ENCODE measurements at regions not wholly inside any gene's neighbourhood (a gene's known extent, or its start where the extent isn't known, plus 50 kb on each side); places are given as distances from the start of the nearest gene placed in this dataset.

DNA sequence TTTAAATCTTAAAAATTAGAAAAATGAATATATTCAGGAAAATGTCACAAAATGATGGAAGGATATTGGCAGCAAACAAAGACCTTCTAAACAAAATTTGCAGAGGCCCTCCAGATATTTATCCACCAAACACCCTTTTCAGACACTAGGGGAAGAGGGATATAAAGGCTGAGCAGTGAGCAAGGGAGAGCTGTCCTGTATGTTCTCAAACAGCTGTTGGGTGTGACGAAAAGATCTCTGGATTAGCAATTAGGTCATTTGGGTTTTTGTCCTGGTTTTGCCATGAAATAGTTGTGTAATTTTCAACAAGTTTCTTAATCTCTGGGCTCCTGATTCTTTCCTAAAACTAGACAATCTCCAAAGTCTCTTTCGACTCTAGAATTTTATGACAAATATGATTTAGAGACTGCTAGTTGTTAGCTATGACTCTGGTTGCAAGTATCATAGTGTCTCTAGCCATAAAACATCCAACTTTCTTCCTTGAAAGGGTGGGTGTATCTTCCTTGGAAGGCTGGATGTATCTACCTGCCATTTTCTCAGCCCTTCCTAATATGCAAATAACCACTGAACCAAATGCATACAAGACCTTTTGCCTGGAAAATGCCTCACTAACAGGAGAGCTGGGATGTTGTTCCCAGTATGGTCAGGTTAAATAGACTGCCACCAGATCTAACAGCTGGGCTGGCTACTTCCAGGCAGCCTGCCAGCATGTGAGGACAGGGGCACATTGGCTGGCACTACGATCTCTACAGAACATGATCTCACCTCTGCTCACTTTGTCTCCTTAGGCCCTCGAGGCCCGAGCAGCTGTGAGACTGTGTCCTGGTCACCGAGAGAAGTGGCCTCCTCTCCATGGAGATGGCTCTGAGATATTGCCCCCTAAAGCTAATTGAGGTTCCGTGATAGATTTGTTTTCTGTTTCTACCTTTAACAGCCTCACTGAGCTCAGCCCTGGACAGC, 225.5 kb upstream of the JADE1 start:
- no peak for DNase-seq (ENCODE audit: extremely low read depth, low read depth)
- no peak for TF ChIP-seq CTCF (IDR thresholded peaks at IDR 0.05; ENCODE audit: low read depth, low read length, missing control alignments)
- no peak overlapping the region for H3K4me3 ChIP-seq (replicated peaks; ENCODE audit: low read depth, low read length)

GRCh38 chr4:128582427-128582870, 227.1 kb upstream of the JADE1 start:
- H3K4me3 ChIP-seq (replicated peaks; ENCODE audit: low read depth, low read length): no peak overlapping the region
- TF ChIP-seq CTCF (IDR thresholded peaks at IDR 0.05; ENCODE audit: low read depth, low read length, missing control alignments): no peak
- DNase-seq (ENCODE audit: extremely low read depth, low read depth): no peak

DNA sequence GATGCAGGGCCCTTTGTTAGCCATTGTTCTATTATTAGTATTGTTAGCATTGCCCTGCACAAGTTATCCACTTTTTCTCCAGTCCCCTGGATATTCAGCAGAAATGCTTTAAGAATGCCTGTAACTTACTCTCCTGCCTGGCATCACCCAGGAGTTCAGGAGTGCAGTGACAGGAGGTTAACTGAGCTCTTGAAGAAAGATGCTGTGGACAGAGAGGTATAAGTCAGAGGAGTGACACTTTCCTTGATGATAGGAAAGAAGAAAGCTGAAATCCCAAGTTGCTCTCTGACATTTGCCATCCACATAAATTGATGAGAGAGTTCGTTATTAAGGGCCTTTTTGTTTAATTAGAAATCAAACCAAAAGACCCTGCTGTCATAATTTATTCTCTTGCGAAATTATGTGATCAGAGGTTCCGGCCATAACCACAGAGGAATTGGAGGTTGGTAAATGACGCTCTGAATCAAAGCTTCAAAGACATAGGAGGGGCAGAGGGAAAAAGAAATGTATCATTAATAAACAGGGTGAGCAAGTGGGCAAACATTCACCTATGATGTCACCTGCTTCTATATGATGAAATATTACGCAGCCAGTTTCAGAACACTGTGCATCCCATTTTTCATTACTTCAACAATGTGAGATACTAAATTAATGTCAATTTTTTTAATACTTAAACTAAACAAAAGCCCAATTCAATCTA, 230.2 kb upstream of the JADE1 start:
- DNase-seq (ENCODE audit: extremely low read depth, low read depth): no peak
- TF ChIP-seq CTCF (IDR thresholded peaks at IDR 0.05; ENCODE audit: low read depth, low read length, missing control alignments): no peak
- no peak overlapping the region for H3K4me3 ChIP-seq (replicated peaks; ENCODE audit: low read depth, low read length)

DNA sequence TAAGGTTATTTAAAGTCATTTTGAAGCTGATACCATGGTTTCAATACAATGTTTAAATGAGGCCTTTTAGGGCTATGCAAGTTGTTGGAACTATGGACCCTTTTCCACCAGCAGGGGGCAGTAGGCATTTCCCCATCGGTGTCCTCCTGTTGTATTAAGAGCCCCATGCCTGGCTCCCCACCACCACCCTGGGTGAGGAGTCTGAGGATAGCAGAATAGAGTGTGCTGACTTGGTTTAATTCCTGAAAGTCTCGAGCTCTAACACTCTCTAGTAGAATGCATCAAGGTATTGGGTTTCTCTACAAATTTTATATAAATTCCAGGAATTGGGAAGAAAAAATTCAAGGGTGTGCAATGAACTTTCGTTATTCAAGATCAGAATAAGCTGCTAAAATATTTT, 234.8 kb upstream of the JADE1 start:
- no peak overlapping the region for H3K4me3 ChIP-seq (replicated peaks; ENCODE audit: low read depth, low read length)
- DNase-seq (ENCODE audit: extremely low read depth, low read depth): no peak
- peak; percentile 64 for TF ChIP-seq CTCF (IDR thresholded peaks at IDR 0.05; ENCODE audit: low read depth, low read length, missing control alignments)

DNA sequence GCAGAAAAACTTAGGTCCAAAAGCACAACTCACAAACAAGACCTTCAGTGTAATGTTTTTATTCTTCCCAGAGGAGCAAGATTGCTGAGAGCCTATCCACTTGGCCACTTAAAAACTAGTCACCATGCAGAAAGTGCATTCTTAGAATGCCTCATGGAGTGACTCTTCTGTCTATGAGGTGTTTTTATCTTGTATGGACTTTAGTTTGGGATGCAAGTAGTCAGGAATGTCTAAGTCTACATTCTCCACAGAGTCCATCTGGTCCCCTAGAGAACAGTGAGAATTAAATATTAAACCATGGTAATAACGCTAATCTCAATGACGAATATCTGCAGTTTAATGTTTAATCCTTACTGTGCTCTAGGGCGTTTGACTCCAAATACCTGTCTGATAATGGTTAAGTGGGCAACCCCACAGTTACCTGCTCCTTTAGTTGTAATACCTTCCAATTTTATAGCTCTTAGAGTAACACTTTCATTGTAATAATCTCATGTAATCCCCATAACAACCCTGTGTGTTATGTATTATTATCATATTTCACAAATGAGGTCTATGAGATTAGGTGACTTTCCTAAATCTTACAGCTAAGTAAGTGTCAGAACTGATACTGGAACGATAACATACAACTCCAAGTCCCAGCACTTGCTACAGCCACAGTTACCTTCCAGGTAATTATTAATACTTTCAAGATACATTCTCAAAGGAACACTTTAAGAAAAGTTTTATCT, 235.6 kb upstream of the JADE1 start:
- no peak overlapping the region for H3K4me3 ChIP-seq (replicated peaks; ENCODE audit: low read depth, low read length)
- no peak for TF ChIP-seq CTCF (IDR thresholded peaks at IDR 0.05; ENCODE audit: low read depth, low read length, missing control alignments)
- no peak for DNase-seq (ENCODE audit: extremely low read depth, low read depth)

DNA sequence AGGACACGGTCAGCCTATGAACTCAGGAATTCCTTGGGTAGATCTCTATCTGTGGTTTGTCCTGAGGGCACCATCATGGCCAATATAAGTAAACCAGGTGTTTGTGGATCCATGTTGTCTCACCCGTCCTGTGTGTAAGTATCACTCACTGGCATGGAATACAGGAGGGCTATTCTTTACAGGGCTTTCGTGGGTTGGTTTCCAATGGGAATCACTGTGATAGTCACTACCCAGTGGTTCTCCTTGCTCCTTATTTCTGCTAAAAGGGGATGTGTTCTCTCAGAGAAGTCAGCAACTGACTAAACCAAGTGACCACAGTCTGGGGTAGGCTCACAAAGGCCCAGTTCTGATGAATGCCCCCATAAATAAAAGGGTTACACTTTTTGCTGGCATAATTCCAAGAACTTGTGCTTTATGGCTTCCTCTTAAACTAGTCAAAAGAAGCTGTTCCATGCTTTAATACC, 236.7 kb upstream of the JADE1 start:
- H3K4me3 ChIP-seq (replicated peaks; ENCODE audit: low read depth, low read length): no peak overlapping the region
- no peak for DNase-seq (ENCODE audit: extremely low read depth, low read depth)
- no peak for TF ChIP-seq CTCF (IDR thresholded peaks at IDR 0.05; ENCODE audit: low read depth, low read length, missing control alignments)

Data from HFF-Myc (cell line).